ENCODE measurements at regions not wholly inside any gene's neighbourhood (a gene's known extent, or its start where the extent isn't known, plus 50 kb on each side); places are given as distances from the start of the nearest gene placed in this dataset.

DNA sequence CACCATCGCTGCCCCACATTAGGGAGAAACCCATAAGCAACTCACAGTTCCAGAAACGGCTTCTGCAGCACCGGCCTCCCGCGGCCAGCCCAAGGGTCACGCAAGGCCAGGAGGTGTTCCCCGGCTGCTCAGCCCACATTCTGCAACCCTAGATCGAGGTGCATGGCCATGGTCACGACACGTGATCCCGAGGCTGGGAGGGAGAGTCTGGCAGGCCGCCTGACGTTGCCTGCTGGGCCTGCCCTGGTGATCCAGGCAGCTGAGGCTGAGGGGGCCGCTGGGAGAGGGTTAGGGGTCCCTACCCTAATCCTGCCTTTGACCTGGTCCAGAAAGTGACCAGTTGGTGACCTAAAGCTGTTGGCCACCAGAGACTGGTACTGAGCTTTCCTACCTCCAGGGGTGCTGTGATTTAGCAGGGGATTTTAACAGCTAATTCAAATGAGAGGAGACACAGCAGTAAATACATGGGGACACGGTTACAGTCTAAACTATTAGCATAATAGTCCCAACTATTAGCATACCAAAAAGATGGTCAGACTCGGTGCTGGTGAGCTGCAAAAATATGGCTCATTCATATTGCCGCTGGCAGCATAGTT, 97.4 kb upstream of the CIBAR2 start (continued):
- TF ChIP-seq, protein P1, sequence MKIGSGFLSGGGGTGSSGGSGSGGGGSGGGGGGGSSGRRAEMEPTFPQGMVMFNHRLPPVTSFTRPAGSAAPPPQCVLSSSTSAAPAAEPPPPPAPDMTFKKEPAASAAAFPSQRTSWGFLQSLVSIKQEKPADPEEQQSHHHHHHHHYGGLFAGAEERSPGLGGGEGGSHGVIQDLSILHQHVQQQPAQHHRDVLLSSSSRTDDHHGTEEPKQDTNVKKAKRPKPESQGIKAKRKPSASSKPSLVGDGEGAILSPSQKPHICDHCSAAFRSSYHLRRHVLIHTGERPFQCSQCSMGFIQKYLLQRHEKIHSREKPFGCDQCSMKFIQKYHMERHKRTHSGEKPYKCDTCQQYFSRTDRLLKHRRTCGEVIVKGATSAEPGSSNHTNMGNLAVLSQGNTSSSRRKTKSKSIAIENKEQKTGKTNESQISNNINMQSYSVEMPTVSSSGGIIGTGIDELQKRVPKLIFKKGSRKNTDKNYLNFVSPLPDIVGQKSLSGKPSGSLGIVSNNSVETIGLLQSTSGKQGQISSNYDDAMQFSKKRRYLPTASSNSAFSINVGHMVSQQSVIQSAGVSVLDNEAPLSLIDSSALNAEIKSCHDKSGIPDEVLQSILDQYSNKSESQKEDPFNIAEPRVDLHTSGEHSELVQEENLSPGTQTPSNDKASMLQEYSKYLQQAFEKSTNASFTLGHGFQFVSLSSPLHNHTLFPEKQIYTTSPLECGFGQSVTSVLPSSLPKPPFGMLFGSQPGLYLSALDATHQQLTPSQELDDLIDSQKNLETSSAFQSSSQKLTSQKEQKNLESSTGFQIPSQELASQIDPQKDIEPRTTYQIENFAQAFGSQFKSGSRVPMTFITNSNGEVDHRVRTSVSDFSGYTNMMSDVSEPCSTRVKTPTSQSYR (CRISPR knock-in tag; IDR thresholded peaks at IDR 0.05; ENCODE audit: borderline replicate concordance), result no peak
- TF ChIP-seq REXO4 (CRISPR knock-in tag; IDR thresholded peaks at IDR 0.05; ENCODE audit: borderline replicate concordance), result no peak
- TF ChIP-seq, protein P2, sequence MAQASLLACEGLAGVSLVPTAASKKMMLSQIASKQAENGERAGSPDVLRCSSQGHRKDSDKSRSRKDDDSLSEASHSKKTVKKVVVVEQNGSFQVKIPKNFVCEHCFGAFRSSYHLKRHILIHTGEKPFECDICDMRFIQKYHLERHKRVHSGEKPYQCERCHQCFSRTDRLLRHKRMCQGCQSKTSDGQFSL (CRISPR knock-in tag; IDR thresholded peaks at IDR 0.05), result no peak
- no peak for TF ChIP-seq ZBTB21 (CRISPR knock-in tag; IDR thresholded peaks at IDR 0.05)
- TF ChIP-seq, protein P3, sequence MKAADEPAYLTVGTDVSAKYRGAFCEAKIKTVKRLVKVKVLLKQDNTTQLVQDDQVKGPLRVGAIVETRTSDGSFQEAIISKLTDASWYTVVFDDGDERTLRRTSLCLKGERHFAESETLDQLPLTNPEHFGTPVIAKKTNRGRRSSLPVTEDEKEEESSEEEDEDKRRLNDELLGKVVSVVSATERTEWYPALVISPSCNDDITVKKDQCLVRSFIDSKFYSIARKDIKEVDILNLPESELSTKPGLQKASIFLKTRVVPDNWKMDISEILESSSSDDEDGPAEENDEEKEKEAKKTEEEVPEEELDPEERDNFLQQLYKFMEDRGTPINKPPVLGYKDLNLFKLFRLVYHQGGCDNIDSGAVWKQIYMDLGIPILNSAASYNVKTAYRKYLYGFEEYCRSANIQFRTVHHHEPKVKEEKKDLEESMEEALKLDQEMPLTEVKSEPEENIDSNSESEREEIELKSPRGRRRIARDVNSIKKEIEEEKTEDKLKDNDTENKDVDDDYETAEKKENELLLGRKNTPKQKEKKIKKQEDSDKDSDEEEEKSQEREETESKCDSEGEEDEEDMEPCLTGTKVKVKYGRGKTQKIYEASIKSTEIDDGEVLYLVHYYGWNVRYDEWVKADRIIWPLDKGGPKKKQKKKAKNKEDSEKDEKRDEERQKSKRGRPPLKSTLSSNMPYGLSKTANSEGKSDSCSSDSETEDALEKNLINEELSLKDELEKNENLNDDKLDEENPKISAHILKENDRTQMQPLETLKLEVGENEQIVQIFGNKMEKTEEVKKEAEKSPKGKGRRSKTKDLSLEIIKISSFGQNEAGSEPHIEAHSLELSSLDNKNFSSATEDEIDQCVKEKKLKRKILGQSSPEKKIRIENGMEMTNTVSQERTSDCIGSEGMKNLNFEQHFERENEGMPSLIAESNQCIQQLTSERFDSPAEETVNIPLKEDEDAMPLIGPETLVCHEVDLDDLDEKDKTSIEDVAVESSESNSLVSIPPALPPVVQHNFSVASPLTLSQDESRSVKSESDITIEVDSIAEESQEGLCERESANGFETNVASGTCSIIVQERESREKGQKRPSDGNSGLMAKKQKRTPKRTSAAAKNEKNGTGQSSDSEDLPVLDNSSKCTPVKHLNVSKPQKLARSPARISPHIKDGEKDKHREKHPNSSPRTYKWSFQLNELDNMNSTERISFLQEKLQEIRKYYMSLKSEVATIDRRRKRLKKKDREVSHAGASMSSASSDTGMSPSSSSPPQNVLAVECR (CRISPR knock-in tag; IDR thresholded peaks at IDR 0.05; ENCODE audit: borderline replicate concordance), result peak; percentile 72; the same call in 1 of the 2 replicates
- peak; percentile 41; the same call in 1 of the 2 replicates for TF ChIP-seq MEIS1 (CRISPR knock-in tag; IDR thresholded peaks at IDR 0.05; ENCODE audit: borderline replicate concordance)
- no peak for TF ChIP-seq ZNF557 (CRISPR knock-in tag; IDR thresholded peaks at IDR 0.05)
- 0 out of 2 replicates have a peak, but pooled peaks have one; percentile 57 for TF ChIP-seq ZZZ3 (CRISPR knock-in tag; IDR thresholded peaks at IDR 0.05; ENCODE audit: borderline replicate concordance)
- no peak for TF ChIP-seq STAG1 (CRISPR knock-in tag; IDR thresholded peaks at IDR 0.05)
- no peak for TF ChIP-seq RFX1 (IDR thresholded peaks at IDR 0.05)
- TF ChIP-seq, protein P4, sequence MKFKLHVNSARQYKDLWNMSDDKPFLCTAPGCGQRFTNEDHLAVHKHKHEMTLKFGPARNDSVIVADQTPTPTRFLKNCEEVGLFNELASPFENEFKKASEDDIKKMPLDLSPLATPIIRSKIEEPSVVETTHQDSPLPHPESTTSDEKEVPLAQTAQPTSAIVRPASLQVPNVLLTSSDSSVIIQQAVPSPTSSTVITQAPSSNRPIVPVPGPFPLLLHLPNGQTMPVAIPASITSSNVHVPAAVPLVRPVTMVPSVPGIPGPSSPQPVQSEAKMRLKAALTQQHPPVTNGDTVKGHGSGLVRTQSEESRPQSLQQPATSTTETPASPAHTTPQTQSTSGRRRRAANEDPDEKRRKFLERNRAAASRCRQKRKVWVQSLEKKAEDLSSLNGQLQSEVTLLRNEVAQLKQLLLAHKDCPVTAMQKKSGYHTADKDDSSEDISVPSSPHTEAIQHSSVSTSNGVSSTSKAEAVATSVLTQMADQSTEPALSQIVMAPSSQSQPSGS (CRISPR knock-in tag; IDR thresholded peaks at IDR 0.05), result peak; percentile 60; the same call in 1 of the 2 replicates
- TF ChIP-seq RELA (CRISPR knock-in tag; IDR thresholded peaks at IDR 0.05), result no peak
- TF ChIP-seq NR2F2 (IDR thresholded peaks at IDR 0.05; ENCODE audit: borderline replicate concordance, low read depth), result no peak
- TF ChIP-seq ZFP41 (CRISPR knock-in tag; IDR thresholded peaks at IDR 0.05; ENCODE audit: borderline replicate concordance), result no peak
- TF ChIP-seq ZFX (CRISPR knock-in tag; IDR thresholded peaks at IDR 0.05; ENCODE audit: low read depth), result peak; percentile 87
- TF ChIP-seq HES4 (CRISPR knock-in tag; IDR thresholded peaks at IDR 0.05; ENCODE audit: borderline replicate concordance), result peak; percentile 92
- no peak for TF ChIP-seq MED13 (CRISPR knock-in tag; IDR thresholded peaks at IDR 0.05)
- TF ChIP-seq ZNF441 (CRISPR knock-in tag; IDR thresholded peaks at IDR 0.05; ENCODE audit: borderline replicate concordance), result peak; percentile 71; the same call in 1 of the 2 replicates
- no peak for TF ChIP-seq ZNF496 (CRISPR knock-in tag; IDR thresholded peaks at IDR 0.05; ENCODE audit: insufficient replicate concordance)
- TF ChIP-seq, protein P5, sequence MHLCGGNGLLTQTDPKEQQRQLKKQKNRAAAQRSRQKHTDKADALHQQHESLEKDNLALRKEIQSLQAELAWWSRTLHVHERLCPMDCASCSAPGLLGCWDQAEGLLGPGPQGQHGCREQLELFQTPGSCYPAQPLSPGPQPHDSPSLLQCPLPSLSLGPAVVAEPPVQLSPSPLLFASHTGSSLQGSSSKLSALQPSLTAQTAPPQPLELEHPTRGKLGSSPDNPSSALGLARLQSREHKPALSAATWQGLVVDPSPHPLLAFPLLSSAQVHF (CRISPR knock-in tag; IDR thresholded peaks at IDR 0.05), result no peak
- no peak for TF ChIP-seq DMAP1 (CRISPR knock-in tag; IDR thresholded peaks at IDR 0.05)
- no peak for TF ChIP-seq ZNF552 (CRISPR knock-in tag; IDR thresholded peaks at IDR 0.05; ENCODE audit: borderline replicate concordance)
